Type B pancreatic cell (in vitro differentiated cells): ENCODE measurements at regions not wholly inside any gene's neighbourhood (a gene's known extent, or its start where the extent isn't known, plus 50 kb on each side); places are given as distances from the start of the nearest gene placed in this dataset.

Source experiments
- DNase-seq: peaks from one replicate; pipeline ENCODE4 v3.0.0; 2021; ENCODE audit warnings: mixed read lengths; ENCODE audit not compliant: unreplicated experiment; ENCODE audit errors: extremely low spot score
- H3K27ac Mint-ChIP-seq: 2 replicates; pipeline ENCODE4 v1.8.0; 2021; ENCODE audit warnings: mild to moderate bottlenecking, mixed read lengths
- H3K27me3 Mint-ChIP-seq: 2 replicates; pipeline ENCODE4 v1.8.0; 2021; ENCODE audit warnings: mixed read lengths
- H3K36me3 Mint-ChIP-seq: 2 replicates; pipeline ENCODE4 v1.8.0; 2021; ENCODE audit warnings: mixed read lengths
- H3K4me1 Mint-ChIP-seq: one replicate; pipeline ENCODE4 v1.8.0; 2021; ENCODE audit warnings: mixed read lengths; ENCODE audit not compliant: unreplicated experiment
- H3K4me3 Mint-ChIP-seq: 2 replicates; pipeline ENCODE4 v1.8.0; 2021; ENCODE audit warnings: mild to moderate bottlenecking, mixed read lengths
- H3K9me3 Mint-ChIP-seq: 2 replicates; pipeline ENCODE4 v1.8.0; 2021; ENCODE audit warnings: mixed read lengths
- TF ChIP-seq, protein P1 (sequence below): fragments of 200-600 bp; sonication (generic); conservative IDR thresholded peaks from 2 replicates; pipeline ENCODE4 v1.5.0; 2021; ENCODE audit warnings: antibody characterized with exemption, mild to moderate bottlenecking

DNA sequence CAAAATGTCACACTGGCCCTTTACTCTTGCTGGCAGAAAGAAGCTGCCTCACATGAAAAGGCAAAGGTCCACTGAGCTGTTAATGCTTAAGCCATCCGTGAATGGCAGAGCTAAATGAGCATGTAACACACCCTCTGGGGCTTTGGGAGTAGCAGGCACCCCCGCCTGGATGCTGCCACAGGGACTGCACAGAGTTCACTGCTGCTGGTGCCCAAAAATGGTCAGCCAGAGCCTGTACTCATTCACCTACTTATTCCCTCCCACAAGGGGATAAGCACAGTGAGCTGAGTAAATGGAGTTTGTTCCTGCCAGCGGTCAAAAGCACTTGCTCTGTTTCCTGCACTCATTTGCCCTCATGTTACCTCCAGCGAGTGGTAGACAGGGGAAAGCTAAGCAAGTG lies 374.0 kb upstream of the STEAP1 start:
- no peaks in the 10 kb centered on the region for H3K4me1 Mint-ChIP-seq
- H3K27ac Mint-ChIP-seq, result no peak overlapping the region
- H3K4me3 Mint-ChIP-seq, result no peak overlapping the region
- no peaks in the 10 kb centered on the region for H3K9me3 Mint-ChIP-seq
- DNase-seq, result no peak
- H3K27me3 Mint-ChIP-seq, result peaks cover 4% of the 10 kb centered on the region
- H3K36me3 Mint-ChIP-seq, result no peaks in the 10 kb centered on the region
- TF ChIP-seq, protein P1, sequence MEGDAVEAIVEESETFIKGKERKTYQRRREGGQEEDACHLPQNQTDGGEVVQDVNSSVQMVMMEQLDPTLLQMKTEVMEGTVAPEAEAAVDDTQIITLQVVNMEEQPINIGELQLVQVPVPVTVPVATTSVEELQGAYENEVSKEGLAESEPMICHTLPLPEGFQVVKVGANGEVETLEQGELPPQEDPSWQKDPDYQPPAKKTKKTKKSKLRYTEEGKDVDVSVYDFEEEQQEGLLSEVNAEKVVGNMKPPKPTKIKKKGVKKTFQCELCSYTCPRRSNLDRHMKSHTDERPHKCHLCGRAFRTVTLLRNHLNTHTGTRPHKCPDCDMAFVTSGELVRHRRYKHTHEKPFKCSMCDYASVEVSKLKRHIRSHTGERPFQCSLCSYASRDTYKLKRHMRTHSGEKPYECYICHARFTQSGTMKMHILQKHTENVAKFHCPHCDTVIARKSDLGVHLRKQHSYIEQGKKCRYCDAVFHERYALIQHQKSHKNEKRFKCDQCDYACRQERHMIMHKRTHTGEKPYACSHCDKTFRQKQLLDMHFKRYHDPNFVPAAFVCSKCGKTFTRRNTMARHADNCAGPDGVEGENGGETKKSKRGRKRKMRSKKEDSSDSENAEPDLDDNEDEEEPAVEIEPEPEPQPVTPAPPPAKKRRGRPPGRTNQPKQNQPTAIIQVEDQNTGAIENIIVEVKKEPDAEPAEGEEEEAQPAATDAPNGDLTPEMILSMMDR, result no peak

DNA sequence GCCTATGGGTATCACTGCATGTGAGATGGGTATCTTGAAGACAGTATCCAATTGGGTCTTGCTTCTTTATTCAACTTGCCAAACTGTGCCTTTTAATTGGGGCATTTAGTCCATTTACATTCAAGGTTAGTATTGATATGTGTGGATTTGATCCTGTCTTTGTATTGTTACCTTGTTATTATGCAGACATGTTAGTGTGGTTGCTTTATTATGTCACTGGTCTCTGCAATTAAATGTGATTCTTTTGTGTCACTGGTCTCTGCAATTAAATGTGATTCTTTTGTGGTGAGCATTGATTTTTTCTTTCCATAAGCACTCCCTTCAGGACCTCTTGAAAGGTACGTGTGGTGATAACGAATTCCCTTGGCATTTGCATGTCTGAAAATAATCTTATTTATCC lies 357.8 kb upstream of the STEAP1 start:
- TF ChIP-seq, protein P1, result no peak

DNA sequence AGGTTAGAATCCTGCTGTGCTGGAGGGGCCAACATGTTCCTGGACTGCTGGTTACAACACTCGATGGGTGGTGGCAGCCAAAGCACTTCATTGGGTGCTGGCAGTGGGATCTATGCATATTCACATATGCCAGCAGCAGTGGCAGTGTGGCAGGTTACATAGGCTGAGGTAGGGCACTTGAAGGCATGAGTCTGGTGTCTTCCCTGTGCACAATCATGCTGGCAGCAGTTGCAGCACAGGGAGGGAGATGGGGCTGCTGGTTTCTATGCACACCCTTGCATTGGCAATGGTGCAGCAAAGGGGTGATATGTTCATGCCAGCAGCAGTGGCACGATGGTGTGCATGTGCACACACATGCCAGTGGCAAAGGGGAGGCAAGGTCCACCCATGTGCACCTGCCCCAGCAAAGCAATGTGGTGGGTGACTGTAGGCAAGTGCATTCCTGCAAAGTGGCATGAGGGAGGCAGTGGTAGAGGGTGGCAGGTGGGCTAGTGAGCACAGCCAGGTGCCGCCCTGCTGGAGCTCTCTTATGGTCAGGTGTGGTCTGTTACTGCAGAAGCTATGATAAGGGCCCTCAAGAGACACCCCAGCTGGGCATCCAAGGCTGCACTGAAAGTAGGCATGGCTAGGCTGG lies 356.2 kb upstream of the STEAP1 start:
- H3K9me3 Mint-ChIP-seq, result no peaks in the 10 kb centered on the region

More for the DNA sequence above, 357.8 kb upstream of the STEAP1 start:
- no peak overlapping the region for H3K4me3 Mint-ChIP-seq
- H3K27me3 Mint-ChIP-seq, result no peaks in the 10 kb centered on the region
- no peak for DNase-seq
- H3K9me3 Mint-ChIP-seq, result no peaks in the 10 kb centered on the region
- H3K27ac Mint-ChIP-seq, result no peak overlapping the region
- no peaks in the 10 kb centered on the region for H3K36me3 Mint-ChIP-seq
- no peaks in the 10 kb centered on the region for H3K4me1 Mint-ChIP-seq

DNA sequence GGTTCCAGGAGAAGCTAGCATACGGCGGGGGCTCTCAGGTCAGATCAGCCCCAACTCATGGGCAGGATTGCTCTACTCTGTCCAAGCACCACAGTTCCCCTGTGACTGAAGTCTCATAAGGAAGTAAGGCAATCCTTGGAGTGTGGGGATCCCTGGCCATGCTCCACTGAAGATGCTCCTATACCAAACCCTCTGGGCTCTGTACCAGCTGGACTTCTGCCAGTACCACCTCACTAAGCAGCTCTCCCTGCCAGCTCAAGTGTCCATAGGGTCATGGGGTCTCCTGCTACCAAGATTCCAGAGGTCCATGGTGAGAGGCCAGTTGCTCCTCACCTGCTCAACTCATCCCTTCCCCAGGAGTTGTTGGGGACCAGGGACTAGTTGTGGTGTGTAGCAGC lies 355.7 kb upstream of the STEAP1 start:
- H3K27me3 Mint-ChIP-seq, result no peaks in the 10 kb centered on the region
- no peaks in the 10 kb centered on the region for H3K9me3 Mint-ChIP-seq
- no peaks in the 10 kb centered on the region for H3K4me1 Mint-ChIP-seq
- no peaks in the 10 kb centered on the region for H3K36me3 Mint-ChIP-seq
- no peak for DNase-seq
- TF ChIP-seq, protein P1, result no peak
- H3K27ac Mint-ChIP-seq, result no peak overlapping the region
- H3K4me3 Mint-ChIP-seq, result no peak overlapping the region

More for the DNA sequence above, 356.2 kb upstream of the STEAP1 start:
- no peak overlapping the region for H3K27ac Mint-ChIP-seq
- H3K36me3 Mint-ChIP-seq, result no peaks in the 10 kb centered on the region
- no peaks in the 10 kb centered on the region for H3K4me1 Mint-ChIP-seq
- no peak for DNase-seq
- TF ChIP-seq, protein P1, result no peak
- no peak overlapping the region for H3K4me3 Mint-ChIP-seq
- H3K27me3 Mint-ChIP-seq, result no peaks in the 10 kb centered on the region

DNA sequence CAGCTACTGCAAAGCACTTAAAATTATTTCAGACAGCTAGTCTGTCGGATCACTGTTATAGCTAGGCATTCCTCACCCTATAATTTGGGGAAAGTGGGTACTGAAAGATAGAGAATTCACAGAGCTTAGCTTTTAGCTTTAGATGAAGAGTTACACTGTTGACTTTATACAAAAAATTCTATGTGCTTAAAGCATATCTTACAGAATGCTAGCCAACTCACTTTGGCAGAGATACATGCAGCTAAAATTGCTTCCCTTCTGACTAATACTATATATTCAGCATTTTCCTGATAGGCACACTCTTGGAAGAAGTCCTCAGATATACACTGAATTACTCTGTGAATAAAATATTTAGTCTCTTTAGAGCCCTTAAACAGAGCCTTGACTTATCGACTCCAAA lies 353.5 kb upstream of the STEAP1 start:
- Mint-ChIP-seq H3K4me3 (no peak overlapping the region), H3K4me1 (no peaks in the 10 kb centered on the region), H3K27me3 (no peaks in the 10 kb centered on the region), H3K9me3 (no peaks in the 10 kb centered on the region), H3K36me3 (no peaks in the 10 kb centered on the region), H3K27ac (no peak overlapping the region)
- DNase-seq, result no peak
- TF ChIP-seq, protein P1, result no peak

DNA sequence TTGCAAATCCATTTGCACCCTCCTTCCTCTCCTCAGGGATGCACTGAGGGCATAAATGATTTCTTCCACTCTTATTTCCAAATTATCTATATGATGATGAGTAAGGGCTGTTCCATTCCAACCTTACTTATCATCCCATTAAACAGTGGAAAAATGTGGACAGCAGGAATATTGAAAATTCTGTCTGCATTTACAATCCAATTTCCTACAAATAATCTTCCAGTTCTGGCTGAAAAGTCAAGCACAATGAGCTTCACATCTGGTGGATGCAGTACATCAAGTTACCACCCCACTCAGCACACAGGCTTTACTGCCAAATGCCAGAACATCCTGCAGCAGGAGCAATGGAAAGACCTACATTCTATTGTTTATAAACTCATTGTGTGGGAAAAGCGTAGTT lies 345.0 kb upstream of the STEAP1 start:
- Mint-ChIP-seq H3K9me3 (peaks cover 4% of the 10 kb centered on the region), H3K4me3 (no peak overlapping the region), H3K36me3 (no peaks in the 10 kb centered on the region), H3K27ac (no peak overlapping the region), H3K4me1 (no peaks in the 10 kb centered on the region), H3K27me3 (no peaks in the 10 kb centered on the region)
- no peak for DNase-seq
- TF ChIP-seq, protein P1, result no peak
